H1 (cell line): ENCODE measurements at regions not wholly inside any gene's neighbourhood (a gene's known extent, or its start where the extent isn't known, plus 50 kb on each side); places are given as distances from the start of the nearest gene placed in this dataset.

Experiments used
- KDM1A ChIP-seq: fragments of 200-600, 300-600 bp; sonication (generic); IDR thresholded peaks from 2 replicates; pipeline ENCODE4 v1.7.1; 2016; ENCODE audit warnings: mild to moderate bottlenecking, low read length, borderline replicate concordance
- RAD21 ChIP-seq, 2 experiments: IDR thresholded peaks in 1 of 2; conservative IDR thresholded peaks in 1 of 2; 2 replicates each; pipeline ENCODE4 v1.6.1; 2011; ENCODE audit warnings: low read depth in 2 of 2, low read length in 2 of 2, improper control_type of control experiment in 1 of 2, inconsistent platforms in 1 of 2, mild to moderate bottlenecking in 1 of 2, moderate library complexity in 1 of 2
- RNF2 ChIP-seq: fragments of 200-900, 300-1000 bp; sonication (generic); IDR thresholded peaks from 2 replicates; pipeline ENCODE4 v1.7.1; 2016; ENCODE audit warnings: borderline replicate concordance, low read depth, mild to moderate bottlenecking, antibody characterized with exemption, low read length; ENCODE audit not compliant: poor library complexity, severe bottlenecking; ENCODE audit errors: missing control alignments
- TAF7 ChIP-seq: optimal IDR thresholded peaks from 2 replicates; pipeline ENCODE3; 2011; ENCODE audit warnings: low read depth, mild to moderate bottlenecking, inconsistent platforms, low read length, moderate library complexity, borderline replicate concordance

GRCh38 chr3:82044930-82045705, 283.7 kb upstream of the GBE1 start (continued):
- TF ChIP-seq TAF7 (no peak), KDM1A (no peak), RAD21 (IDR thresholded peaks at IDR 0.05 in 1 of 2, conservative IDR thresholded peaks at IDR 0.05 in 1 of 2; ENCODE audit: low read depth in 2 of 2, low read length in 2 of 2) (no peak), RNF2 (no peak)
- TF ChIP-seq, all 59 proteins: peak for 0
